Inferior parietal cortex (tissue), 1 donor: ENCODE measurements at regions not wholly inside any gene's neighbourhood (a gene's known extent, or its start where the extent isn't known, plus 50 kb on each side); places are given as distances from the start of the nearest gene placed in this dataset.
A peak's percentile ranks its signal among the peaks of the same experiment; 100 is the strongest.

Experiments
- DNase-seq: peaks from one replicate; pipeline ENCODE4 v3.0.0-alpha.2; 2016; ENCODE audit errors: extremely low spot score

DNA sequence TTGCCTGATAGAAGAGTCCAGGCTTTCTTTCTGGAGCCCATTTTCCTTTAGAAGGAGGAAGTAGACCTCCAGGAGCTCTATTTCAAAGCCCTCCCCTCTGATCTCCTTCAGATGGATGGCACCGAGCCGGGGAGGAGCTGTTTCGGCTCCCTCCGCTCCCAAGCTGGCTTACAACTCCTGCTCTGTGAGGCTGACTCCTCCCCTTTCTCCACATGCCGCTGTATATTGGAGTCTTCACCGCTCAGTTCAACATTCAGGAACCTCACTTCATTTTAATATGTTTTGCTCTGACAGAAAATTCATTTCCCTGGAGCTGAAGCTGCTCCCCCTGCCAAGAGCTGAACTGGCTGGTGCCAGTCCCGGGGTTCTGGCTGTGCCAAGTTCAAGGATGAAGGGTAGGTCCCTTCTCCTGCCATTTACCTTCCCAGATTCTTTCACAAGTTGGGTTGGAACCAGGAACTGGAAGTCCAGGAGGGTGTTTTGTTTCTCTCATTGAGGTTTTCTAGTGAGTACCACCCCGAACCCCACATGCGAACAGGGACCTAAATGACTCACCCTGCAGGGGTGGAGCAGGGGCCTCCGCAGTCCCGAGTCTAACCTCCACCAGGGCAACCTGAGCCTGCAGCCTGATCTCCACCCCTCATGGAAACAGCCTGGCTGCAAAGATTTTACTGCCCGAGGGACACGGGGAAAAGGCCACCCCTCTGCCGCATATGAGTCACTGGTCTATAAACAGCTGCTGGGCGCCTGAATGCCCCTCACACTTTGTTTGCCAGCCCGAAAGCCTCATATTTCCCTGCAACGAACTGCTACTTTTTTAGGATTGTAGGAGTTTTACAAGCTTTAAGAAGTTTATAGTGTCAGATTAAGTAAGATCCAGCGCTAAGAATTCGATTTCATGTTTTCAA is 68.6 kb upstream of the FOXA2 start:
- DNase-seq, result no peak

DNA sequence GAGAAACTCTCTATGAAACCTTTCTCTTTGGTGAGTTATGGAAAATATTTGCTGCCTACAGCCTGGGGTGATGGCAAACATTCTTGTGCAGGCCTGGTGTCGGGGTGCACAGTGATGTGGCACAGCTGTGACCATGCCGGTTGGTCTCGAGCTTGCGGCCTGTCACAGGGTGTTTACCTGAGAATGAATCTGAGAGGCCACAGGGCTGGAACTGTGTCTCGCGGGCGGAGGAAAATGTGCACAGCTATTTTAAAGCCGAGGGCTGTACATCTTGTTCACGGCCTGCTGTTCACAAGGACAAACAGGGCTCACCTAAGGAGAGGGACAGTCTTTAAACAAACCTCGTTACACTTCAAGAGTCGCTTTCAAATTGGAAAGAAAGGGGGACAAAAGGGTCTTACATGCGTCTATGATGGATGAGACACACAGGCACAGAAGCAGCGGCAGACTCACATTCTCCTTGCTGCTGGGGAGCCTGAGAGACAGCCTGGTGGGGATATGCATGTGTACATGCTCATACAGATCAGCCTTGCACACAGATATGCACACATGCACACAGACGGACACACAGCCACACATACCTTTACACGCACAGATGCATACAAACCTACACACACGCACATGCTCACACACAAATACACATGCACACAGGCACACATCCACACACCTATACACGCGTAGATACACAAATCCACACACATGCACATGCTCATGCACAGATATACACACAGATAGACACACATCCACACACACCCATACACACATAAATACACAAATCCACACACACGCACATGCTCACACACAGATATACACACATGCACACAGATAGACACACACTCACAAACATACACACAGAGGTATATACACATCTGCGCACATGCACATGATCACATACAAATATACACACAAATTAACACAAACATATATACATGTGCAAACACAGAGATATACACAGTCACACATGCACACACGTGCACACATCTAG is 69.6 kb upstream of the FOXA2 start:
- no peak for DNase-seq

DNA sequence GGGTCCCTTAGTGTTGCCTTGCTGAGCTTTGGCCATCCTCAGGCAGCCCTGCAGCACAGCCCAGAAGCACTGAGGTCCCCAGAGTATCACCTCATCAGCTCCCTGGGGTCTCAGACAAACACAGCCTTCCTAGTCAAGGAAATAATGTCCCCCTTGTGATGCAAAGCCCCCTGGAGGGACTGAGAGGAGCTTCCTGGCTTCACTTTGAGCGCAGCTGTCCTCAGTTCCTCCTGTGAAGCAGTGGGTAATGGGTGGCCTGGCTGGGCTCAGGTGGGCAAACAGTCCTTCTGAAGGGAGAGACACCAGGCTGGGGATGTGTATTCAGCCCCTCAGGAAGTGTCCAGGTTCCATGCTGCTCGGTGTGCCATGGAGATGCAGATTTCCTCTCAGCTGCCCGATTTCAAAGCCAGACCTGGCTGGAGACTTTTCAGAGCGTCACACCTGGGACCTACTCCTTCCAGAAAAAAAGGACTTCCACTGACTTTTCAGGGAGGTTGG is 79.2 kb upstream of the FOXA2 start:
- DNase-seq, result no peak

DNA sequence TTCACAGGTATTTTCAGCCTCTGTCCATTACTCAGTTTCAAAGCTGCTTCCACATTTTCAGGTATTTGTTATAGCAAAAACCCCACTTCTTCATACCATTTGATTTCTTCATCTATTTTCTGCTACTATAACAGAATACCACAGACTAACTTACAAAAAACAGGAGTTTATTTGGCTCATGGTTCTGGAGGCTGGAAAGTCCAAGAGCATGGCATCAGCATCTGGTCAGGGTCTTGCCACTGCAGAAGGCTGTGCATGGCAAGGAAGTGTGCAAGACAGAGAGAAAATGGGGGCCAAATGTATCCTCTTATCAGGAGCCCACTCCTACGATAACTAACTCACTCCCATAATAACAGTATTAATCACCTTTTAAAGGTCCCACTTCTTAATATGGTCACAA is 82.8 kb upstream of the FOXA2 start:
- no peak for DNase-seq

DNA sequence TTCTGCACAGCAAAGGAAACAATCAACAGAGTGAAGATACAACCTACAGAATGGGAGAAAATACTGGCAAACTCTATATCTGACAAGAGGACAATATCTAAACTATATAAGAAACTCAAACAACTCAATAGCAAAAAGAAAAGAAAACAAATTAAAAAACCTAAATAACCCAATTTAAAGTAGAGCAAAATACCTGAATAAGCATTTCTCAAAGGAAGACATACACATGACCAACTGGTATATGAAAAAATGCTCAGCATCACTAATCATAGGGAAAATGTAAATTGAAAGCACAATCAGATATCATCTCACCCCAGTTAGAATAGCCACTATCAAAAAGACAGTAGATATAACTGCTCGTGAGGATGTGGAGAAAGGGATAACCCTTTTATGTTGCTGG is 87.8 kb upstream of the FOXA2 start:
- DNase-seq, result no peak

DNA sequence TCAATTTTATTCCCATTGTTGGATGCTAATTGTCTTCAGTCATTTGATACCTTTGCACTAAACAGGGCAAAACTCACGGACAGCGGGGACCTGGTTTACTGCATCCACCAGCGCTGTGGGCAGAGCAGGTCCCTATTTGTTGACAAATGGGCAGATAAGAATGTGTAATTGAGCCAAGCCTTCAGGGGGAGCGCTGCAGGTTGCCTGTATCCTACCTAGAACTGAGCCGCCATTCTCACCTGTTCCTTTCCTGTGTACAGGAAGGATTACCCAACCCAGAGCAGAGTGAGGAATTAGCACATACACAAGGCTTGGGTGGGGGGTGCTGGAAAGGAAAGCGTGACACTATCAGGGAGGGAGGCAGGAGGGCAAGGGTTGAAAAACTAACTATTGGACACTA is 89.1 kb upstream of the FOXA2 start:
- no peak for DNase-seq

DNA sequence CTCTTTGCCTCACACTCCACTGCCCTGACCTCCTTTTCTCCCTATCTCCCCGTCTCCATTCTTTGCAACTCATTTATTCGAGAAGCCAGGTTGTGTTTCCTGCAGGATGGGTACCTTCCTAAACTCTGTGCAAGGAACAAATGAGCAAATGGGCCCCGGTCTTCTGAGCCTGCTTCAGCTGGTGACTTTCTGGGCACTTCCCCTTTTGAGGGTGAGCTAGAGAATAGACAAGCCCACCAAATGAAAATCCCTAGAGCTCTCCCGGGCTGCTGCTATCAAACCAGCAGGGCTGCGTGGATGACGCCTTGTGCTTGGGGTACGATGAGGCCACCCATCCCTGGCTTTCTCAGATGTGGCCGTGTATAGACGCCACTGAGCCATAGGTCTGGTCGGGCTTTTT is 91.0 kb upstream of the FOXA2 start:
- no peak for DNase-seq

DNA sequence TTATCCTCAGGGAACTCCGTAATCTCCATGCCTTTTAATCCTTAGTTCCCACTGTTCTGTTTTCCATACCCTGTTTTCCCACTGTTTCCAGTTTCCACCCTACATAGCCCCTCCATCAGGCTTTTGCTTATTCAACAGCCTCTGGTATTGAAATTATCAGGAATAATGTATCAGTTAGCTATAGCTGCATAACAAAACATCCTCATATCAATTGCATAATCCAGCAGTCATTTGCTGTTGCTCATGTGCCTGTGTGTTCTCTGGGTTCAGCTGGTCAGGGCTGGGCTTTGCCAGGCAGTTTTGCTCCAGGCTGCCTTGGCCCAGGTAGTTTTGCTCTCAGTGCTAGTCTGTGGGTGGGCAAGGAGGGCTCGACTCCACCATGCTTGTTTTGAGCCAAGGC is 94.3 kb upstream of the FOXA2 start:
- no peak for DNase-seq

DNA sequence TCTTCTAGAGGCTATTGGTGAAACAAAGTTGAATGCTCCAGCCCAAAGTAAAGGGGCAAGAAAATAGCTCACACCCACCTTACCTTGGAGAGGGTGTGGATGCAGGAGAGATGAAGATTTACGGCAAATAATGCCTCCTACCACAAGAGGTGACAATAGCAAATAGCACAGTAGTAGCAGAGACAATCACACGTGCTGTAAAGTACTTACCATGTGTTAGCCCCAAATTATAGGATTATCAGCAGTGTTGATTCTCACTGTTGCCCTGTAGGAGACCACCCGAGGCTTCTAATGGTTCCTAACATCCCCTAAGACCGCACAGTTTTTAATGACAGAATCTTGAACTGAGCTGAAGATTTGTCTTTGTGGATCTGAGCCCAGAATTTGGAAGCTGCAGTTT is 94.8 kb upstream of the FOXA2 start:
- no peak for DNase-seq

DNA sequence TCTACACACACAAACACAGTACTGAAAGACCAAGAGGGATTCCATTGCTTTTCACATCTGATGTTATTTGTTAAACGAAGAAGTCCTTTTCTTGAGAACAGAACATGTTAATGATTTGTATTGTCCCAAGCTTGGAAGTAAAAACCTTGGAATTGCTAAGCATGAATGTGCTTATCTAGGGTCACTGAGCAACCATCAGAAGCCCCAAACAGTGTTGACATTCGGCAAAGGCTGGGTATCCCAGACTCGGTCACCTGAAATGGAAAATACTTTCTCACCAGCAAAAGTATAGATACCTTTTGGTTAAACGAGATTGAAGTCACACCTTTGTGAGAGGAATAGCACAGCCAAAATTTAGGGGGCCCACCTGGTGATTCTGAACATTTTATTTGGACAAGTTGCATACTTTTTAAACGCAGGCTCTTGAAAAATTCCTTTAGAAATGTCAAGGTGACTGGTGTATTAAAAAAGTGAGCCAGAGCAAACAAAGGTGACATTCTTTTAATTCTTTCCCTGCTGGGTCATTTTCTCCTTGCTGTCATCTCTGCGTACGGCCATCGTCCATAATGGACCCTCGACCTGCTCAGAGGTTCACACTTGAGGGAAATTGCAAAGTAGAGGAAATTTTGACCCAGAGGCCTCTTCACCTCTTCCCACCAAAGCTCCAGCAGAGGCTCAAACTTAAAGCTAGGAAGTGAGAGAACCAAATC is 95.8 kb upstream of the FOXA2 start:
- DNase-seq, result no peak

DNA sequence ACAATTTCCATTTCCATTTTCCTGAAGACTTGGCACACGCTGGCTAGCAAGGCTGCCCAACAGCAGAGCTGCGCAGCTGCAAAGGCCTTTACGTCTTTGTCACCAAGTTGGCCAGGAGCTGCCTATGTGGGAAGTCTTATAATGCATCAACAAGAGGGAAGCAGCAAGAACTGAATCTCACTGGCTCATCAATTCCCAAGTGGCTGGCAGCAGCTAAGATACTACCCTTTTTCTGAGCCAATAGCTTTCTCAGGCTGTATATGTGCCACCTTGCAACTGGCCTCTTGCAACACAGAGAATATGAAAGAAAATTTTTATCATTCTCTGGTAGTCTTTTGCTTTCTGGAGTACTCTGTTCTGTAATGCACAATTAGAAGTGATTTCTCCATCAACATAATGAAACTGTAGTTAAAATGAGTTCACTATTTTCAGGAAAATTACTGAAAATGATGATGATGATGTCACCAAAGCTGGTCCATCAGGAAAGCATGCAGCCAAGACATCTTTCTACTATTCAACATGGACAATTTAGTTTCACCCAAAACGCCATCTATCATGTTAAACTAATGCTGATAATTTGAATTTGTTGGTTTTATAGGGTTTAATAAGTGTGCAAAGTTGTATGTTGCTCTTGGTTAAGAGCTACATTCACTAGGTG is 97.3 kb upstream of the FOXA2 start:
- DNase-seq, result no peak

DNA sequence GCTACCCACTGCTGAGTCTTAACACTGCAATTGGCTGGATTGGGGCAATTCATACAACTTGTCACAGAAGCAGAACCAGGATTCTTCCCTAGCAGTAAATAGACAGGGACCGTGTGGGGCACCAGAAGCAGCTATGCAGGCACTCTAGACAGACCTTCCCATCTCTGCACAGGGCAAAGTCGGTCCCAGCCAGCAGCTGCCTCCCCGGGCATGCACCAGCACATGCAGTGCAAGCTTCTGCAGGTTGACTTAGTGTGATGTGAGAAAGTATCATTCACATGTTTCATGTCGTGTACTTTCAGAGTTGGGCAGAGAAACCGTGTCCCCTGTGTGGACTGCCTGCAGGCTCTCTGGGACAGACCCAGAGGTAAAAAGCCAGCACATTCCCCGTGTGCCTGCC is 98.0 kb upstream of the FOXA2 start:
- no peak for DNase-seq

DNA sequence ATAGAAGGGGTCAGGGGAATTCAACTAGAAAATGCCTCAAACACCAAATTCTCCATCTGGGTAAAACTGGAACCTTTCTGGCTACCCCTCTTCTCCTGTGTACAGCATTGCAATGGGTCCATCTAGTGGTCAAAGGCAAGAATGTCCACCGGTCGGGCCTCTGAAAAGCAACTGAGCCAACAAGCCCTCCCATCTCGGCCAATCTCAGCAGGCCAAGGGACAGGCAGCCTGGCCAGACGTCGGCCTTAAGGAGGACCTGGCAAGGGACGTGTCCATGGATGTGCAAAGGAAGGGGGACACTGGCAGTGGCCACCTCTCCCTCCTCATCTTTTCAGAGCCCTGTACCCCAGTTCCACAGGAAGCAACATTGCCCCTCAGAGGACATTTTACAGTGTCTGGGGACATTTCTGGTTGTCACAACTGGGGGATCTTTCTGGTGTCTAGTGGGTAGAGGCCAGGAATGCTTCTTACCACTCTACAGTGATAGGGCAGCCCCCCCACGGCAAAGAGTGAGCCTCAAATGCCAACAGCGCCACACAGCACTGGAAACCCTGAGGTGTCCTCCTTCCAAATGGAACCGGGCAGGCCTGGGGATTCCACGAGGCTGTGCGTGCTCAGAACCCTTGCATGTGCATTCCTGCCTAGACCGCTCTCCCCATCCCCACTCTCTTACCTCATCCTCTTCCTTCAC is 99.8 kb upstream of the FOXA2 start:
- peak; percentile 88 for DNase-seq

DNA sequence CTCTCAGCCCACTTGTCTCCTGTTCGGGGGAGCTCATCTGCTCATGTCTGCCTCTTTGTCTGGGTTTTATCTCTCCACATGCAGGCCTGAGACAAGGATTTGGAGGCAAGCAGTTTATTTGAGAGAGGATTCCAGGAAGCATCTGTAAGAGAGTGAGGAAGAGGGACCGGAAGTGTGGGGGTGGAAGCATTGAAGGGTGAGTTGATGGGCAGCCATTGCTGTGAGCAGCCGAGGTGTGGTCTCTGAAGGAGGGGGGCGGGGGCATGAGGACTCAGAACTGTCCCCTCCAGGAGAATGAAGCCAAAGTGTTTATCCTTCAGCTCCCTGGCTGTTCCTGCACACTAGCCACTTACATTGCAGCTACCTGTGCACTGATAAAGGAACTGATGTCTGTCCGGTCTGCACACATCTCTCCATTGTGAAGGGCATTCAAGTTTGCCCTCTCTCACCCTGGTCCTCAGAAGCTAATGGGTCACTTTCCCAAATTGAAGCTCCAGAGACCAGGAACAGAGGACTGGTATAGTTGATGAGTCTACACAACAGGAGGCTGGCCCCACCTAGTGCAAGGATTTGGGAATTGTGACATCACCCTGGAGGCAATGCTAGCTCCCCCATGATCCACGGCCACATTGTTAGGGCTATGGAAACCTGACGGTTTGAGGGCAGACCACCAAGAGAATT is 100.5 kb upstream of the FOXA2 start:
- no peak for DNase-seq

DNA sequence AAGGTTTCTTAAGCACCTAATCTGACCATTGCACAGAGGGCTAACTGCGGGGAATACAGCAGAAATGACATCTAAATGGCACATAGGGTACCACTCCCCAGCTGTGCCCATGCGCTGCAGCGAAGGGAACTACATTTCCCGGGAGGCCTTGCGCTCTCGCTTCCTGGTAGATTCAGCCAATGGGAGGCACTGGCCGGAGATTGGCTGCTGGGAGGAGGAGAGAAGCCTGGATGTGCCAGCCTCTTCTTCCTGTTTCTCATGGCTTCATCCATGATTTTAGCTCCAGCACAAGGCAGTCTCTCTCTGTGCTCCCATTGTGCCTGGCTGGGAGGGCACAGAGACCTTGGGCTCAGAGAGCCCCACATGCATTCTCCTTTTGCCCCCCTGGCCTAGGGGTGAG is 101.7 kb upstream of the FOXA2 start:
- DNase-seq, result peak; percentile 49

DNA sequence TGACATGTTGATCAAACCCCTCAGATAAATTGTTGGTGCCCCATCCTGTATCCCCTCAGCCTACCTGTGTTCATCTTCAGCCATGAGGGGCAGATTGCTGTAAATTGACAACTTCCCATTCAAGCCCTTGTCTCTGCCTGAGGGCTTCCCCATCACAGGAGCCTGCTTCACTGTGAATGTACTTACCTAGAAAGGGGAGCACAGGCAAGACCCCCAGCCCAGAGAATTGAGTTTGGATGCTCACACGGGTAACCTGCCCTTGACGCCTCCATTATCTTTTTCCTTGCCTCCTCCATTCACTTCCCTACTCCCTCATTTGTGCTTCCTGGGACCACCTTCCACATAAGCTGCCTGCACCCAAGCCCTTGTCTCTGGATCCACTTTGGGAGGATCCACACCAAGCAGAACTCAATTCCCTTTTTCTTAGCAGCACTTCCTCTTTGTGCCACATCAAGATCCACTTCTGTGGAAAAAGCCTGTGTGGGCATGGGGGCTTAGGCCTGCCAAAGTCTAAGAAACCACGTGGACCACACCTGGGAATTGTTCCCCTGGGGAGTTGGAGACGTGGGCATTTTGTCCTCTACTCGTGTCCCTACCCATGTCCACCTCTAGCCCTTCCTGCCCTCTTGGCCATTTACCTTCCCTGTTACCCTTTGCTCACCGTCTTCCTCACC is 103.4 kb upstream of the FOXA2 start:
- no peak for DNase-seq

DNA sequence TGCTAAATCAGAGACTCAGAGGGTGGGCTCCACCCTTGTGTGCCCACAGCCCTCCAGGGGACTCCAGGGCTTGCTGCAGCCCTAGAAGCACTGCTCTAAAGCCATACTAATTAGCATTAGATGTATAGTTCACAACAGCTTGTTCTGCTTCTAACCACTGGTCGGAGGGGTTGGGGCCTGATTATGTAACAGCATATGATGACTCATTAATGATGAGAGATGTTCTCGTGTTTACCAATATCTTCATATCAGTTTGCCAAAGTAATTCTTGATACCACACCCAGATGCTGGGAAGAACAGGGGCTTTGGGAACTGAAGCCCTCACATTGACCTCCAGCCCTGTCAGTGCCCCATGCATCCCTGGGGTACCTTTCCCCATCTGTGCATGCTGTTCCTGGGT is 104.1 kb upstream of the FOXA2 start:
- DNase-seq, result no peak

DNA sequence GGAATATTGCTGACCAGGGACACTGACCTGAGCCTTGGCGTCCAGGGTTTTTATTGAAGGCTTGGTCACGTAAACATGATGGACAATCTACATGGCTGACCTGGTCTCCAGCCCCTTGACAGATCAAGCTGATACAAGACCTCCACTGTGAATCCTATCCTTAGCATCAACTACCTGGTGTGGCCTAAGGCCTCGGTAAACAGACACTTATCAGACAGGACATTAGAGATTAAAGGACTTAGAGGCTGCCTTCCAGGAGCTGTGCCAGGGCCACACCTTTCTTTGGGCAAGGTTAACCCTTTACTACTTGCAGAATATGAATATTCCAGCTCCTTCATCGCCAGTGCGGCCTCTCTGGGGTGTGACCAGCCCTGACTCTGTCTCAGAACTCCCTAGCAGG is 104.9 kb upstream of the FOXA2 start:
- no peak for DNase-seq

DNA sequence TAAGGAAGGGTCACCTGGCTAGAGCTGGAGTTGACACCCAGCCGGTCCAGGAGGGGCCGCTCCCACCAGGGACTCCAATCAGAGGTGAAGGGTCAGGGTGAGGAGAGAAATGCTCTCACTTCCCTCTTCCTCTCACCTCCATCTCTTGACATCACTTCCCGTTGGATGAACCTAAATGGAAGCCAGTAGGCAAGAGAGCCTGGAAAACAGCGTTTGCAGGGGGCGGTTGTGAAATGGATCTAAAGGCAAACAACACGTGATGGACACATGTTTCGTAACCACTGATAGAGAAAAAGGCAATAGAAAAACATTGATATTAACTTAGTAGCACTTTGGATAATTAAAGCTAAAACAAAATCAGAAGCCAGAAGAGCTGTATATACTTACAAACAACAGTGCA is 105.6 kb upstream of the FOXA2 start:
- no peak for DNase-seq
